H1 (cell line): ENCODE measurements at regions not wholly inside any gene's neighbourhood (a gene's known extent, or its start where the extent isn't known, plus 50 kb on each side); places are given as distances from the start of the nearest gene placed in this dataset.

ENCODE experiments used
- CTCF ChIA-PET: fragments of 300-600 bp; sonication (Branson Sonifier 250); formaldehyde crosslinking; loops from one replicate; lab custom pipeline; 2021; ENCODE audit not compliant: partially characterized antibody; lab: Charles Lee
- POLR2A ChIA-PET: fragments of 300-600 bp; sonication (Branson Sonifier 250); formaldehyde crosslinking; loops from one replicate; lab custom pipeline; 2021; ENCODE audit warnings: inconsistent platforms; ENCODE audit not compliant: partially characterized antibody; lab: Charles Lee
- DNase-seq, 2 experiments: peaks; one replicate each; pipeline versions ENCODE4 v3.0.0 to v3.0.0-alpha.2; 2010 to 2022; ENCODE audit warnings: low spot score in 2 of 2, low read depth in 1 of 2, mixed read lengths in 1 of 2
- FAIRE-seq: peaks from 2 replicates; lab custom pipeline; 2011; peaks lifted over from hg19 to GRCh38; lab: Jason Lieb, UNC
- H2AFZ ChIP-seq: 2 replicates; pipeline ENCODE4 v1.8.1; 2012; ENCODE audit warnings: low read length, inconsistent platforms
- H2AK5ac ChIP-seq: 2 replicates; pipeline ENCODE4 v1.6.1; 2013; ENCODE audit warnings: low read depth, low read length
- H2BK120ac ChIP-seq: replicated peaks from 2 replicates; pipeline ENCODE3; 2013; ENCODE audit warnings: low read depth, low read length, inconsistent platforms
- H2BK12ac ChIP-seq: 2 replicates; pipeline ENCODE4 v1.6.1; 2013; ENCODE audit warnings: low read depth, low read length
- H2BK15ac ChIP-seq: 2 replicates; pipeline ENCODE4 v1.6.1; 2013; ENCODE audit warnings: low read length
- H2BK20ac ChIP-seq: 2 replicates; pipeline ENCODE4 v1.6.1; 2013; ENCODE audit warnings: low read length
- H2BK5ac ChIP-seq: 2 replicates; pipeline ENCODE4 v1.6.1; 2013; ENCODE audit warnings: low read depth, low read length
- H3K14ac ChIP-seq: 2 replicates; pipeline ENCODE4 v1.6.1; 2013; ENCODE audit warnings: inconsistent platforms; ENCODE audit not compliant: insufficient read length
- H3K18ac ChIP-seq: 2 replicates; pipeline ENCODE4 v1.6.1; 2013; ENCODE audit warnings: low read length; ENCODE audit errors: extremely low read depth
- H3K23ac ChIP-seq: 2 replicates; pipeline ENCODE4 v1.6.1; 2013; ENCODE audit warnings: inconsistent platforms; ENCODE audit not compliant: insufficient read length
- H3K23me2 ChIP-seq: 2 replicates; pipeline ENCODE4 v1.6.1; 2013; ENCODE audit warnings: low read depth, low read length
- H3K27ac ChIP-seq: 2 replicates; pipeline ENCODE4 v1.6.1; 2011; ENCODE audit warnings: low read depth, low read length, inconsistent platforms
- H3K27me3 ChIP-seq, 4 experiments: replicated peaks in 1 of 4; 1 replicate in 1 of 4; 2 replicates in 3 of 4; pipeline versions ENCODE4 v1.6.1 to v1.8.1; 2011 to 2013; ENCODE audit warnings: low read length in 3 of 4, mild to moderate bottlenecking in 3 of 4, inconsistent platforms in 2 of 4, mixed read lengths in 2 of 4, moderate library complexity in 1 of 4; ENCODE audit not compliant: control insufficient read depth in 3 of 4, insufficient read depth in 3 of 4; ENCODE audit errors: extremely low read depth in 1 of 4
- H3K36me3 ChIP-seq, 4 experiments: 2 replicates each; pipeline versions ENCODE4 v1.6.1 to v1.8.1; 2011 to 2013; ENCODE audit warnings: mild to moderate bottlenecking in 4 of 4, low read length in 3 of 4, moderate library complexity in 2 of 4, control low read depth in 1 of 4, inconsistent platforms in 1 of 4; ENCODE audit not compliant: insufficient read depth in 4 of 4, control insufficient read depth in 2 of 4
- H3K4ac ChIP-seq: replicated peaks from 2 replicates; pipeline ENCODE3; 2013; ENCODE audit warnings: low read length, low read depth, mixed read lengths, inconsistent platforms; ENCODE audit not compliant: insufficient read length
- H3K4me1 ChIP-seq, 4 experiments: replicated peaks in 1 of 4; 1 replicate in 1 of 4; 2 replicates in 3 of 4; pipeline versions ENCODE4 v1.6.1 to v1.8.1; 2011 to 2013; ENCODE audit warnings: low read length in 3 of 4, inconsistent platforms in 2 of 4, mixed read lengths in 1 of 4; ENCODE audit not compliant: insufficient read depth in 4 of 4, control insufficient read depth in 3 of 4
- H3K4me2 ChIP-seq, 2 experiments: 2 replicates each; pipeline versions ENCODE4 v1.6.1 to v1.8.1; 2011 to 2013; ENCODE audit warnings: low read depth in 2 of 2, low read length in 2 of 2, control low read depth in 1 of 2, inconsistent platforms in 1 of 2, mild to moderate bottlenecking in 1 of 2; ENCODE audit not compliant: insufficient read depth in 1 of 2
- H3K4me3 ChIP-seq, 4 experiments: fragments of 200-600, 300-600 bp in 1 of 4; sonication (generic), shearing (Covaris generic), sonication (Bioruptor Twin) in 1 of 4; 2 replicates each; pipeline versions ENCODE4 v1.5.1 to v1.8.1; 2011 to 2016; ENCODE audit warnings: low read length in 4 of 4, low read depth in 3 of 4, control low read depth in 2 of 4, inconsistent platforms in 2 of 4, mild to moderate bottlenecking in 2 of 4, mixed read lengths in 1 of 4, moderate library complexity in 1 of 4; ENCODE audit not compliant: insufficient read depth in 2 of 4; ENCODE audit errors: extremely low read depth in 1 of 4
- H3K56ac ChIP-seq: replicated peaks from 2 replicates; pipeline ENCODE3; 2013; ENCODE audit warnings: low read depth, mild to moderate bottlenecking, mixed read lengths, low read length, inconsistent platforms; ENCODE audit not compliant: insufficient read length
- H3K79me1 ChIP-seq: 2 replicates; pipeline ENCODE4 v1.6.1; 2013; ENCODE audit warnings: low read depth, low read length, control low read depth
- H3K79me2 ChIP-seq, 2 experiments: 2 replicates each; pipeline versions ENCODE4 v1.6.1 to v1.8.1; 2012 to 2013; ENCODE audit warnings: low read length in 2 of 2, mild to moderate bottlenecking in 2 of 2, inconsistent platforms in 1 of 2; ENCODE audit not compliant: insufficient read depth in 2 of 2, control insufficient read depth in 1 of 2
- H3K9ac ChIP-seq, 4 experiments: replicated peaks in 1 of 4; 1 replicate in 1 of 4; 2 replicates in 3 of 4; pipeline versions ENCODE4 v1.6.1 to v1.8.1; 2011 to 2013; ENCODE audit warnings: low read depth in 3 of 4, low read length in 3 of 4, control low read depth in 2 of 4, mild to moderate bottlenecking in 2 of 4, moderate library complexity in 2 of 4, inconsistent platforms in 1 of 4; ENCODE audit errors: extremely low read depth in 1 of 4
- H3K9me3 ChIP-seq, 2 experiments: 2 replicates each; pipeline versions ENCODE4 v1.6.1 to v1.8.1; 2012 to 2013; ENCODE audit warnings: mild to moderate bottlenecking in 2 of 2, moderate library complexity in 2 of 2, control low read depth in 1 of 2, inconsistent platforms in 1 of 2, low read depth in 1 of 2, low read length in 1 of 2, mixed read lengths in 1 of 2; ENCODE audit not compliant: insufficient read depth in 2 of 2
- H4K20me1 ChIP-seq, 2 experiments: replicated peaks in 1 of 2; 2 replicates each; pipeline versions ENCODE3 to v1.8.1; 2011 to 2013; ENCODE audit warnings: inconsistent platforms in 2 of 2, low read length in 2 of 2, mild to moderate bottlenecking in 1 of 2; ENCODE audit not compliant: insufficient read depth in 2 of 2, control insufficient read depth in 1 of 2
- H4K5ac ChIP-seq: 2 replicates; pipeline ENCODE4 v1.6.1; 2013; ENCODE audit warnings: low read length, low read depth, mixed read lengths, inconsistent platforms; ENCODE audit not compliant: insufficient read length
- H4K8ac ChIP-seq: 2 replicates; pipeline ENCODE4 v1.8.0; 2013; ENCODE audit warnings: mild to moderate bottlenecking, moderate library complexity, low read length, inconsistent platforms; ENCODE audit not compliant: insufficient read depth; ENCODE audit errors: extremely low read depth
- H4K91ac ChIP-seq: replicated peaks from 2 replicates; pipeline ENCODE3; 2013; ENCODE audit warnings: low read length, mixed read lengths, inconsistent platforms; ENCODE audit not compliant: insufficient read length
- CHD1 ChIP-seq: IDR thresholded peaks from 2 replicates; pipeline ENCODE4 v1.6.1; 2012; ENCODE audit warnings: low read depth, low read length, improper control_type of control experiment
- POLR2AphosphoS5 ChIP-seq: IDR thresholded peaks from 2 replicates; pipeline ENCODE4 v1.6.1; 2011; ENCODE audit warnings: low read depth, low read length
- WGBS, 2 experiments: shearing (Covaris generic) in 1 of 2; methylation state at CpG; one replicate each; pipeline versions ENCODE4 v1.1.6 to v1.1.7; 2013 to 2015; ENCODE audit warnings: low lambda C conversion rate in 2 of 2, mixed read lengths in 2 of 2, inconsistent platforms in 1 of 2, low coverage in 1 of 2, missing lambda C conversion rate in 1 of 2; ENCODE audit not compliant: insufficient replicate concordance in 2 of 2, insufficient coverage in 1 of 2, insufficient read length in 1 of 2; ENCODE audit errors: extremely low coverage in 1 of 2, missing lambda C conversion rate in 1 of 2; 5-methylcytosine and 5-hydroxymethylcytosine counted together

- H4K5ac ChIP-seq, result no peak overlapping the region
- no peaks in the 10 kb centered on the region for H3K79me2 ChIP-seq
- H4K20me1 ChIP-seq, result no peaks in the 10 kb centered on the region
- no peak overlapping the region for H3K4me3 ChIP-seq
- H2AK5ac ChIP-seq, result no peak overlapping the region
- no peaks in the 10 kb centered on the region for H3K79me1 ChIP-seq
- H3K23ac ChIP-seq, result no peak overlapping the region
- no peak overlapping the region for H3K14ac ChIP-seq
- no peak overlapping the region for H3K4ac ChIP-seq
- TF ChIP-seq CHD1, result no peak
- TF ChIP-seq POLR2AphosphoS5, result no peak
- no peak overlapping the region for H3K18ac ChIP-seq
- no peak overlapping the region for H2BK15ac ChIP-seq
- H3K23me2 ChIP-seq, result no peaks in the 10 kb centered on the region
- DNase-seq (no peak), FAIRE-seq (no peak)
- H2BK20ac ChIP-seq, result no peak overlapping the region
- H3K4me2 ChIP-seq, result no peak overlapping the region
- CTCF ChIA-PET, result interaction anchor here (0.8 to 1.3 kb wide), 3 partner anchors 11 to 169 kb away, joined by 3 read pairs; no protein-coding TSS in a partner anchor
- no peaks in the 10 kb centered on the region for H3K27me3 ChIP-seq
- no peak overlapping the region for H3K56ac ChIP-seq
- no peaks in the 10 kb centered on the region for H3K9me3 ChIP-seq
- H3K4me1 ChIP-seq, result peaks cover 0 to 9% (median 0%) of the 10 kb centered on the region in 4 experiments; a peak in 1 of 7 replicates
- no peak overlapping the region for H2BK12ac ChIP-seq
- no peak overlapping the region for H2BK5ac ChIP-seq
- no peak overlapping the region for H4K8ac ChIP-seq
- no peak overlapping the region for H4K91ac ChIP-seq
- WGBS, 2 experiments, result 98% methylated on average over 5 of the region's 5 CpGs; no CpG with 5 or more reads in 1 of the 2 experiments
- H2BK120ac ChIP-seq, result no peak overlapping the region
- no peak overlapping the region for H3K9ac ChIP-seq
- POLR2A ChIA-PET, result no interaction called here
- no peaks in the 10 kb centered on the region for H3K36me3 ChIP-seq
- H3K27ac ChIP-seq, result no peak overlapping the region
- H2AFZ ChIP-seq, result no peak overlapping the region
These were observed 894.1 kb upstream of the PHF14 start for GRCh38 chr7:10079572-10079971.
